ENCODE measurements at regions not wholly inside any gene's neighbourhood (a gene's known extent, or its start where the extent isn't known, plus 50 kb on each side); places are given as distances from the start of the nearest gene placed in this dataset.

GRCh38 chr5:73291873-73292272, 118.9 kb downstream of the TMEM174 start:
- DNase-seq, result no peak
- H3K36me3 Mint-ChIP-seq, result peaks cover 0 to 2% of the 10 kb centered on the region in 2 donors
- H3K4me1 Mint-ChIP-seq, result no peaks in the 10 kb centered on the region
- H3K4me3 Mint-ChIP-seq, result no peak overlapping the region
- H3K27ac Mint-ChIP-seq, result no peak overlapping the region
- H3K27me3 Mint-ChIP-seq, result peaks cover 54 to 64% of the 10 kb centered on the region in 2 donors
- no peak for ATAC-seq (replicated peaks)
- peaks cover 3 to 8% of the 10 kb centered on the region in 2 donors for H3K9me3 Mint-ChIP-seq

DNA sequence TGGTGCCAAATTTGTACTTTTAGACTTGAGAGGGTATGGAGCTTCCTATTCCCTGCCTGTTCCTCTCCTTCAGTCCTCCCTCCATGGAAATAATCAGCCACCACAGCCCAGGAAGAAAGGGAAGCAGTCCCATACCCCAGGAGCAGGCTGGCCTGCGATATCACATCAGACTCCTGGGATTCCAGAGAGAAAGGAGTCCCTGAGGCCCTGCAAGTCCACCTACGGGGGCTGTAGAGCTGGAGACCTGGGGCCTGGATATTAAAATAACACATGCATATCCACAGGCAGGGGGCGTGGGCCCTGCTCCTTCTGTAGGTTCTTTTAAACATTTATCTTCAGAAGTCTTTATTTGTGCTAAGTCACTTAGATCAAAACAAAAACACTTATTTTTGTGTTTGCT, 117.2 kb downstream of the TMEM174 start:
- DNase-seq, result no peak
- no peak for ATAC-seq (replicated peaks)
- no peaks in the 10 kb centered on the region for H3K4me1 Mint-ChIP-seq
- no peak overlapping the region for H3K4me3 Mint-ChIP-seq
- peaks cover 0 to 2% of the 10 kb centered on the region in 2 donors for H3K36me3 Mint-ChIP-seq
- peaks cover 7 to 8% of the 10 kb centered on the region in 2 donors for H3K9me3 Mint-ChIP-seq
- no peak overlapping the region for H3K27ac Mint-ChIP-seq
- H3K27me3 Mint-ChIP-seq, result peaks cover 40 to 57% of the 10 kb centered on the region in 2 donors

DNA sequence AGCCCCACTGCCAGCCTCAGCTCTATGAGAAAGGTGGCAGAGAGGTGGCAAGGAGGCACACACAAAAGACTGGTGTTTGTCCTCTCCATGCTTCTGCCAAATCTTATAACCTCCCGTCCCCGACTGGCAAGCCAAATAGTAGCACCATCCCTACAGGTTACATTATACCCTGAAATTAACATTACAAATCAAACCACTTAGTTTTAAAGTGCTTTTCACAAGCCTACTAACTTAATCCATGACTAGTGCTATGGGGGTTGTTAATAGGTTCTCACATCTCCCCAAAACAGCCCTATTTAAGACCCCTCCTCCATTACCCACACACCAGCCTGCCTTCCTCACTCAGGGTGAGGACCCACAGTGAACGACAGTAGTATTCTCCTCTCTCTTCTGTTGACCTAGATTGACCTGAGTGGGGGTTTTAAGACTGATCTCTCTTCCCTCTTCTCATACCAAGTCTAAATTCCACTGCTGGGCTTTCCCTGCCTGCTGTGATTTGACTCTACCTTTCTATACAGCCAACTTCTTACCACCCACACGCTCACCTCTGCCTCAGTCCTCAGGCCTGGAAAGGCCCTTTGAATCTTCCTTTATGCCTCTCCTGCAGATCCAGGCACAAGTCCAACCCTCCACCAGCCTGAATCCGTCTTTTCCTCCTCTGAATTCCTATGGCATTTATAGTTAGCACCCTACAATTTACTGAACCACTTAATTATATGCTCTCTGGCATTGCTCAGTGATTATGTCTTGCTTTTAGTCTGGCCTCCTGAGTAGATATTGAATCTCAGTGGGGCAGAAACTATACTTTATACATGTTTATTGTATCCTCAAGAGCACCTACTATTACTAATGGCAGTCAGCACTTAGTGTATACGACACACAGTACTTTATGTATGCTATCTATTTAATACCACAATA, 116.1 kb downstream of the TMEM174 start:
- Mint-ChIP-seq H3K9me3 (peaks cover 7 to 8% of the 10 kb centered on the region in 2 donors), H3K27ac (no peak overlapping the region), H3K36me3 (peaks cover 0 to 2% of the 10 kb centered on the region in 2 donors), H3K4me3 (no peak overlapping the region), H3K27me3 (peaks cover 31 to 57% of the 10 kb centered on the region in 2 donors), H3K4me1 (no peaks in the 10 kb centered on the region)
- ATAC-seq (replicated peaks) (no peak), DNase-seq (no peak)

DNA sequence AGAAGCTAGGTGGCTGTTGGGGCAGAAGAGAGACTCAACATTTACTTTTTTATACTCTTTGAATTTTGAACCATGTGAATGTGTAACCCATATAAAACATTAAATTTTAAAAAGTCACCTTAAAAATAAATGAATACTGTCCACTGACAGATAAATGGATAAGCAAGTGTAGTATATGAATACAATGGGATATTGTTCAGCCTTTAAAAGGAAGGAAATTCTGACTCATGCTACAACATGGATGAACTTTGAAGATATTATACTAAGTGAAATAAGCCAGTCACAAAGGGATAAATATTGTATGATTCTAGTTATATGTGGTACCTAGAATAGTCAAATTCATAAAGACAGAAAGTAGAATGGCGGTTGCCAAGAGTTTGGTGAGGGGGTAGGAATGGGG, 113.9 kb downstream of the TMEM174 start:
- H3K9me3 Mint-ChIP-seq, result peaks cover 7 to 8% of the 10 kb centered on the region in 2 donors
- H3K4me3 Mint-ChIP-seq, result no peak overlapping the region
- H3K27me3 Mint-ChIP-seq, result peaks cover 40 to 63% of the 10 kb centered on the region in 2 donors
- DNase-seq (no peak), ATAC-seq (replicated peaks) (no peak)
- H3K27ac Mint-ChIP-seq, result no peak overlapping the region
- peaks cover 0 to 2% of the 10 kb centered on the region in 2 donors for H3K36me3 Mint-ChIP-seq
- no peaks in the 10 kb centered on the region for H3K4me1 Mint-ChIP-seq

DNA sequence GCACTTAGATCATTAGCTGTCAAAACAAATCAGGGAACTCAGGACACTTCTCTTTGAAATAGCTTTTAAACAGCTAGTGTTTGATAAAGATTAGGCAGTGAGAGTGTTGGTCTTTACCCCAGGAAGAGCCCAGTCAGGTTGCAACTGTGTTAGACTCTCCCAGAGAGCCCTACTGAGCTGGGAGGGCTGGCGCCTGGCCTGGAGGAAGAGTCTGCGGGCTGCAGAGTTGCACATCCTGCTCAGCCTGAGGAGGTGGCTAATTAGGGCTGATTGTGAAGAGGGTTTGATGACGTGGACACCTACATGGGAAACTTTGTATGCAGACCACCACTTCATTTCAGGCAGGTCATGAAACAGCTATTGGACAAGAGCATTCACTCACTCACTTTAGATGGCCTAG, 112.0 kb downstream of the TMEM174 start:
- Mint-ChIP-seq H3K4me3 (no peak overlapping the region), H3K4me1 (no peaks in the 10 kb centered on the region), H3K36me3 (peaks cover 0 to 2% of the 10 kb centered on the region in 2 donors), H3K9me3 (peaks cover 7 to 8% of the 10 kb centered on the region in 2 donors), H3K27me3 (peaks cover 32 to 60% of the 10 kb centered on the region in 2 donors), H3K27ac (no peak overlapping the region)
- ATAC-seq (replicated peaks) (no peak), DNase-seq (no peak)

- H3K27me3 Mint-ChIP-seq, result peaks cover 34 to 64% of the 10 kb centered on the region in 2 donors
Observed at GRCh38 chr5:73284220-73284795, 111.3 kb downstream of the TMEM174 start.

GRCh38 chr5:73282923-73283322, 109.9 kb downstream of the TMEM174 start:
- Mint-ChIP-seq H3K36me3 (peaks cover 0 to 2% of the 10 kb centered on the region in 2 donors), H3K4me3 (no peak overlapping the region), H3K27me3 (peaks cover 34 to 62% of the 10 kb centered on the region in 2 donors), H3K4me1 (no peaks in the 10 kb centered on the region), H3K27ac (no peak overlapping the region), H3K9me3 (peaks cover 3 to 7% of the 10 kb centered on the region in 2 donors)
- no peak for DNase-seq
- ATAC-seq (replicated peaks), result no peak

More at GRCh38 chr5:73284220-73284795, 111.3 kb downstream of the TMEM174 start:
- Mint-ChIP-seq H3K36me3 (peaks cover 0 to 2% of the 10 kb centered on the region in 2 donors), H3K4me1 (no peaks in the 10 kb centered on the region), H3K27ac (no peak overlapping the region), H3K4me3 (no peak overlapping the region), H3K9me3 (peaks cover 7 to 8% of the 10 kb centered on the region in 2 donors)
- DNase-seq, result no peak
- ATAC-seq (replicated peaks), result no peak

GRCh38 chr5:73282383-73282782, 109.4 kb downstream of the TMEM174 start:
- Mint-ChIP-seq H3K36me3 (no peaks in the 10 kb centered on the region), H3K4me1 (no peaks in the 10 kb centered on the region), H3K27ac (no peak overlapping the region), H3K4me3 (no peak overlapping the region), H3K27me3 (peaks cover 37 to 62% of the 10 kb centered on the region in 2 donors), H3K9me3 (peaks cover 3% of the 10 kb centered on the region in 2 donors)
- DNase-seq (no peak), ATAC-seq (replicated peaks) (no peak)

DNA sequence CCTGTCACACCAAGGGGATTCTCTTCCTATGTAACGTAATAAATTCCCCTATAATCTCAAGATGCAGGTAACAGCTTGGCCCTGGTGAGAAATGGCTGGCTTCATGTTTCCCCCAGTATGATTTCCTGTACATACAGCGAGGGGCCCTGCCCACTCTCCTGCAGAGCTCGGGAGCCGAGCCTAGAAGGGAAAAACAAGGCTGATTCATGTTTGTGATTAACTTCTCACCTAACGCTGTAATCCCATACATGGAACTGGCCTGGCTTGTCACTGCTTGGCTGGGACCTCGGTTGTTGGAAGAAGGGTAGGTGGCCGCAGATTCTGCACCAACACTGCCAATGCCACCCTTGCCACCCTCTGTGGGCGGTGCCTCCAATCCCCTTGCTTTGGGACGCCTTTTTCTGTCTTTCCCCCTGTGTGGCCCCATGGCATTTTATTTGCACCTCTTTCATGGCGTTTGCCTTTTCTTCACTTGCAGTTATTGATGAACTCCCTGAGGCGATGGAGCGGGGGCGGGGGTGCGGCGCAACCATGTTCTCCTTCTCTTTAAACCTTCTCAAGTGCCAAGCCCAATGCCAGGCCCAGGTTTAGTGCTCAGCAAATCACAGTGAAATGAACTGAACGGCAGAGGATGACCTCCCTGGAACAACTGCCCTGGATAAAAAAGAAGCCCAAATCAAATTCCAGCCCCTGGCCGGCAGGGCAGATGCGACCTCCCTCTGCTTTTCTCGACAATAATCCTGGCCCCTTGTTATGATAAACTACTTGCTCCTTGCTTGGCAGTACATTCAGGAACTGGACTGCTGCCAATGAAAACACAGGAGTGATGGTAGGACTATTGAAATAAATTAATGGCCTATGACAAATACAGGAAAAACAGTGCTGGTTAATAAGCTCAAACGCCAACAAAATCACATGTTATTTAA, 108.1 kb downstream of the TMEM174 start:
- H3K27ac Mint-ChIP-seq, result no peak overlapping the region
- H3K36me3 Mint-ChIP-seq, result no peaks in the 10 kb centered on the region
- ATAC-seq (replicated peaks) (no peak), DNase-seq (no peak)
- H3K4me3 Mint-ChIP-seq, result no peak overlapping the region
- H3K9me3 Mint-ChIP-seq, result no peaks in the 10 kb centered on the region
- H3K4me1 Mint-ChIP-seq, result no peaks in the 10 kb centered on the region
- H3K27me3 Mint-ChIP-seq, result peaks cover 42 to 59% of the 10 kb centered on the region in 2 donors

GRCh38 chr5:73280386-73280785, 107.4 kb downstream of the TMEM174 start:
- no peaks in the 10 kb centered on the region for H3K9me3 Mint-ChIP-seq
- ATAC-seq (replicated peaks) (no peak), DNase-seq (no peak)
- no peaks in the 10 kb centered on the region for H3K36me3 Mint-ChIP-seq
- no peak overlapping the region for H3K27ac Mint-ChIP-seq
- peaks cover 42 to 59% of the 10 kb centered on the region in 2 donors for H3K27me3 Mint-ChIP-seq
- H3K4me3 Mint-ChIP-seq, result no peak overlapping the region
- no peaks in the 10 kb centered on the region for H3K4me1 Mint-ChIP-seq

GRCh38 chr5:73279805-73280204, 106.8 kb downstream of the TMEM174 start:
- ATAC-seq (replicated peaks) (no peak), DNase-seq (no peak)
- Mint-ChIP-seq H3K27me3 (peaks cover 42 to 54% of the 10 kb centered on the region in 2 donors), H3K27ac (no peak overlapping the region), H3K4me3 (no peak overlapping the region), H3K36me3 (no peaks in the 10 kb centered on the region), H3K9me3 (no peaks in the 10 kb centered on the region), H3K4me1 (no peaks in the 10 kb centered on the region)

DNA sequence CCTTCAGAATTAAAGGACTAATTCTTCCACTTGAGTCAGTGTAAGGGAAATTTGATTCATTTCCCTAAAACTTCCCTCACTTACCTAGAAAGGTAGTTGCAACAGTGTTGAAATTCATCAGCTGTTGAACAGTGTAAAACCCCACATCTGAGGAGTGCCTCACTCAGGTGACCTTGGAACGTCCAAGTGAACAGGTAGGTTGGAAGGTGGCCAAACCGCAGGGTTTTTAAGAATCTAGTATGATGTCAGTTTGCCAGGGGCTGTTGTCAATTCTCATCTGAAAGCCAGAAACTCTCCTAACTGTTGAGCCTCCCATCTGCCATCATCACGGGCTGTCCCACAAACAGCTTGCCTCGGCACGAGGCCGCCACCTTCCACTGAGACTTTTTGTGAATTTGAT, 105.7 kb downstream of the TMEM174 start:
- no peak overlapping the region for H3K4me3 Mint-ChIP-seq
- no peaks in the 10 kb centered on the region for H3K4me1 Mint-ChIP-seq
- no peak overlapping the region for H3K27ac Mint-ChIP-seq

DNA sequence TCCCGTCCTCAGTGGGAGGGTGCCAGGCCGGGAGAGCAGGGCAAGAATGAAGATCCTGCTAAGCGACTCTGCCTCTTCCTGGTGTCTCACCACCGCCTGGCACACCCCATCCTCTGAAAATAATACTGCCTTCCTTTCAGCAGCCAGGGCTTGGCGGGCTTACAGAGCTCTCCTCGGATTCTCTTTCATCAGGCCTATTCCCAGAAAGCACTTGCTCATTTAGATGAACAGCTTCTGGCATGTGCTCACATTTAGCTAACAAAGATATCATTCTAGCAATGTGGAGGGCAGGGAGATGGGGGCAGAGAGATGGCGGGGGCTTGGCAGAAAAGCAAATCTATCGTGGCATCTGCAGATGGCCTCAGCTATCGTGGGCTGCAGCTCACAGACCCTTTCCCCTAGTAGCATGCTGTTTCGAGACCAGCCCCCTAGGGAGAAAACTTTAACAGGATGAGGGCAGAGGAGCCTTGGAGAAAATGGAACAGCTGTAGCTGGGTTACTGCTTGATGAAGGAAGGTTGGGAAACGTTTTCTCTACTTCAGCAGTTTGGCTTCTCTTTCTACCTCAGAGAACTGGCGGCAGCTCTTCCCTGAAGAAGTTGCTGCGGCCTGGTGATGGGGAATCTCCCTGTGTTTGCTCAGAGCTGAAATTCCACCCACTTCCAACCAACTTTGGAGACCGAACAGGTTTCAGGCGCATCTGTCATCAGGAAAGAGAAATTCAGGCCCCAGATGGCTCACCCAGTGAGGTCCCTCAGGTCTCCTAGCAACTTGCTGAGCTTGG, 102.1 kb downstream of the TMEM174 start:
- DNase-seq (no peak), ATAC-seq (replicated peaks) (no peak)
- Mint-ChIP-seq H3K4me1 (no peaks in the 10 kb centered on the region), H3K27ac (no peak overlapping the region), H3K4me3 (no peak overlapping the region), H3K27me3 (peaks cover 22 to 24% of the 10 kb centered on the region in 2 donors), H3K9me3 (no peaks in the 10 kb centered on the region), H3K36me3 (no peaks in the 10 kb centered on the region)

More for the DNA sequence above, 105.7 kb downstream of the TMEM174 start:
- no peak for DNase-seq
- Mint-ChIP-seq H3K9me3 (no peaks in the 10 kb centered on the region), H3K27me3 (peaks cover 36 to 43% of the 10 kb centered on the region in 2 donors), H3K36me3 (no peaks in the 10 kb centered on the region)
- no peak for ATAC-seq (replicated peaks)
